Stimulated activated CD8-positive, alpha-beta memory T cell treated with anti-CD3 and anti-CD28 coated beads, Interleukin-2, amount 100 ng/mL, for 1 hour (primary cell): ENCODE measurements at regions not wholly inside any gene's neighbourhood (a gene's known extent, or its start where the extent isn't known, plus 50 kb on each side); places are given as distances from the start of the nearest gene placed in this dataset.

Experiments used
- DNase-seq, 2 donors: peaks; one replicate each; pipeline ENCODE4 v3.0.0-alpha.2; 2020; ENCODE audit warnings: low read depth in 2 of 2

DNA sequence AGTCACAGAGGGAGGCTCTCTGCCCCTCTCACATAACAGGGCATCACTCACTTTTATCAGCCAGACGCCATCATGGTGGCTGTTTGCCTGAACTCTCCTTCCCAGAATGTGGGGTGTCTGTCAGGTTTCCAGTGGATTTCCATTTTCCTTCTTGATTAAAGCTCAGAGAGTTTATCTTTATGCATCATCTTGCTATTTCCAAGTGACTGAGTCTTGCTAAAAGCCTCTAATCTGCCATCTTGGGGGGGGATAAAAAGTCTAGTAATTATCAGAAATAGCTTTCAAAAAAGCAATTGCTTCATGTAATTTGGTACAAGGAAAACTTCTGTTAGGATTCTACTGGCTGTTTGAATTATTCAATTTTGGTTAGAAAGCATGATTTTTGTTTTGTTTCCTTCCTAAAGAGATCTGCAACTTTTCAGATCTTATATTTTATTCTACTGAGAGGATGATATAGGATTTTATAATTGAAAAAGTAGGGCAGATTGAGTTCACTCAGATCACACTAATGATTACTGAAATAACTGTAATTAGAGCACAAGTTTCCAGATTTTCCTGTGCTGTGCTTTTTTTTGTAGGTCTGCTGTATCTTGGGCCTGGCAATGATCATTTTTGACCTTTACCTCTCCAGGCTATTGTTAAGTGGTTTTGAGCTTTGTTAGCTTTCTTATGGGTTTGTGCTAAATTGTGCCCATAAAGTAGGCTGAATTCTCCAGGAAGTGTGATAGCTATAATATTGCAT is 661.5 kb downstream of the TLE4 start:
- DNase-seq = no peak

DNA sequence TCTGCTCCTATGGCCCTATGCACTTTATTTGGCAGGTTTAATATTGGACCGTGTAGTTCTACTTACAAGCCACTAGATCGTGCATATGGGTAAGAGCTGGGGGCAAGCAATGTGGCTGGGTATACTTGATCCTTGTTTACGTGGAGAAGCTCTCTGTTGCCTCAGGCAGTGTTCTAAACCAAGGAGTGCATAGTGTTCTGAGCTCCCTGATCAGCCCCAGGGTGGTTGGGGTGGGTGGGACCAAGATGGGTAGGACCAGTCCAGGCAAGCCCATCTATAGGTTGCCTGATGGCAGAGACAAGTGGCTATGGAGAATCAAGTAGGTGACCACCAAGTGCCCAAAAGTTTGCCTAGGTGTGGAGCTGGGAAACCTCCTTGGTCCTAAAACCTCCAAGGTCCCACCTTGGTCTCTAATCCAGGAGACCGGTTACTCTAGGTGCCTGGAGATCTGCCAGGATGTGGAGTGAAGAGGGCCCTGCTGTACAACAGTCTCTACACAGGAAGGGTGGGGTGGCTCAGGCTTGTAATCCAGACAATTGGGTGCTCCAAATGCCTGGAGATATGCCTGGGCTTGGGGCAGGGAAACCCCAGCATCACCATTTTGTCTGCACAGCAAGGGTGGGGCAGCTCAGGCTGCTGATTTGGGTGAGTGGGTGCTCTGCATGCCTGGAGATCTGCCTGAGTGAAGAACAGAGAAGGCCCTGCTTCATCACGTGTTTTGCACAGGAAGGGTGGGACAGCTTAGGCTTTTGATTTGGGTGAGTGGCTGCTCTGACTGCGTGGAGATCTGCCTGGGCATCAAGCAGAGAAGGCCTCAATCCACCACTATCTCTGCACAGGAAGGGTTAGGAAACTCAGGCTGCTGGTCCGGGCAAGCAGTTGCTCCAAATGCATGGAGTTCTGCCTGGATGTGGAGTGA is 659.8 kb downstream of the TLE4 start:
- no peak for DNase-seq

DNA sequence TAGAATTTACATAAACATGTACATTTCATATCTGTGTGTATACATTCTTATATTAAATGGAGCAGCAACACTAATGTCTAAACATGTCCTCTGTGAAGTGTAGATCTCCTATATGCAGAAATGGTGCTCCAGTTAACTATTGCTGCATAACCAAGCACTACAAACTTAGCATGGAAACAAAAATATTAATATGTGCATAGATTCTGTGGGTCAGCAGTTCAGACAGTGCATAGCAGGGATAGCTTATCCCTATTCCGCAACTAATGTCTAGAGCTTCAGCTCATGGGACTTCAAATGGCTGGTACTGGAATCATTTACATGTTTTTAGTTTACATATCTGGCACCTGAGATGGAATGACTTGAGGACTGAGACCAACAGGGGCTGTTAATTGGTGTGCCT is 652.1 kb downstream of the TLE4 start:
- DNase-seq = no peak

- DNase-seq = no peak
Observed at GRCh38 chr9:80222466-80223169, 650.9 kb downstream of the TLE4 start.

GRCh38 chr9:80218328-80218727 is 646.6 kb downstream of the TLE4 start:
- DNase-seq = no peak

- no peak for DNase-seq
Observed at GRCh38 chr9:80213613-80214012, 641.8 kb downstream of the TLE4 start.

GRCh38 chr9:80208696-80209095 is 636.9 kb downstream of the TLE4 start:
- DNase-seq = no peak

- DNase-seq = no peak
Observed at GRCh38 chr9:80204054-80204453, 632.3 kb downstream of the TLE4 start.

GRCh38 chr9:80197661-80198060 is 625.9 kb downstream of the TLE4 start:
- no peak for DNase-seq

DNA sequence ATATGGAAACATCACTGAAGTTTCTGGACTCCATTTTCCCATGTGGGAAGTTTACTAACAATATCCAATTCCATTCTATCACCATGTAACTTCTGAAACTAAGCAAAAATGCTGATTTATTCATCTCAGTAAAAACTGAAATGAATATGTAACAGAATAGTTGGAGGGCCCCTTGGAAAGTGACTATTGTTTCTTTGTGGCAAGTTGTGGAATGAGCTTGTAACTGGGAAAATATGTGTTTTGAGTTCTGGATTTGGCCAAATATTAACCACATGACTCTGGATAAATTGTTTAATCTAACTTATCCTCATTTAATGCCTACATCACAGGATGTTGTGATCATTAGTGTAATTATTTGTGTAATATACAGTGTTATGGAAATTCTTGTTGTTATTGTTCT is 619.3 kb downstream of the TLE4 start:
- no peak for DNase-seq

DNA sequence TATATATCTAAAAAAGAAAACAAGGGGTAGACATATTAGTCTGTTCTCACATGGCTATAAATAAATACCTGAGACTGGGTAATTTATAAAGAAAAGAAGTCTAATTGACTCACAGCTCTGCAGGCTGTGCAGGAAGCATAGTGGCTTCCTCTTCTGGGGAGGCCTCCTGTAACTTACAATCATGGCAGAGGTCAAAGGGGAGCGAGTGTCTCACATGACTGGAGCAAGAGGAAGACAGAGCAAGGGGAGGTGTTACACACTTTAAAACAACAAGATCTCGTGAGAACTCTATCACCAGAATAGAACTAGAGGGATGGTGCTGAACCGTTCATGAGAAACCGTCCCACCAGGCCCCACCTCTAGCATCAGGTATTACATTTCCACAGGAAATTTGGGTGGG is 616.8 kb downstream of the TLE4 start:
- DNase-seq = no peak

GRCh38 chr9:80185112-80185738 is 613.5 kb downstream of the TLE4 start:
- DNase-seq = no peak

GRCh38 chr9:80177949-80178480 is 606.2 kb downstream of the TLE4 start:
- DNase-seq = no peak

DNA sequence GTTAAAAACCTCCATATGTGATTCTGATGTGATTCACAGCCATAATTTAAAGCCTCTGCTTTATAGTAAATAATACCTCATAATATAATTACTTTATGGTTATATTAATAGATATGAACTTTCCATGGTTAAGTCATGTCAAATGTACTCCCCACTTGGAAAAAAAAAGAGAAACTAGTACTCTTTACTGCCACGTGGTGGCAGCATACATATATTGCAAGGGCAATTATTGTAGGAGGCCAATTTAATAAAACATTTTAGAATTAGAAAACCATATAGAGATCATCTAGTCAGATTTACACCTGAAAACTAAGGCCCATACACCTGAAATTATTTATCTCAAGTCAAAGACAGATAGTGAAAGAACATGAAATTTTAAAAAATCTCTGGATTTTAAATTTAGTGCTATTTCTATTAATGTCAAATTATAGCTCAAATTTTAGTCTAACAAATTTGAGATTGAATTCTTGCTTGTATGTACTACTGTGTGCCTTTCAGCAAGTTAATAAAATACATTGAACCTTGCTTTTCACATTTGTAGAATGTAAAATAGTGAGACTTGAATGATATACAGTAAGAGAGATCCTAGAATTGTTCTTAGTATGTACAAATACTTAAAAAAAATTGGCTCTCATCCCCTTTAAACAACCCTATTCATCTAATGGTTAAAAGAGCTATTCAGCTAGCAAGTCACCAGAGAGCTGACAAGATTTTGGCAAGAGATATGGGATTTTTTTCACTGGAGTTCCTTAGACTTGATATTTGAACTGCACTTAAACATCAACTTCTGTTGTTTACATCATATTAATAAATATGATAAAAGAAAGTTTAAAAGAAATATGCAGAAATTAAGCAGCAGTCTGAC is 603.8 kb downstream of the TLE4 start:
- DNase-seq = no peak

GRCh38 chr9:80163889-80164288 is 592.1 kb downstream of the TLE4 start:
- DNase-seq = no peak

DNA sequence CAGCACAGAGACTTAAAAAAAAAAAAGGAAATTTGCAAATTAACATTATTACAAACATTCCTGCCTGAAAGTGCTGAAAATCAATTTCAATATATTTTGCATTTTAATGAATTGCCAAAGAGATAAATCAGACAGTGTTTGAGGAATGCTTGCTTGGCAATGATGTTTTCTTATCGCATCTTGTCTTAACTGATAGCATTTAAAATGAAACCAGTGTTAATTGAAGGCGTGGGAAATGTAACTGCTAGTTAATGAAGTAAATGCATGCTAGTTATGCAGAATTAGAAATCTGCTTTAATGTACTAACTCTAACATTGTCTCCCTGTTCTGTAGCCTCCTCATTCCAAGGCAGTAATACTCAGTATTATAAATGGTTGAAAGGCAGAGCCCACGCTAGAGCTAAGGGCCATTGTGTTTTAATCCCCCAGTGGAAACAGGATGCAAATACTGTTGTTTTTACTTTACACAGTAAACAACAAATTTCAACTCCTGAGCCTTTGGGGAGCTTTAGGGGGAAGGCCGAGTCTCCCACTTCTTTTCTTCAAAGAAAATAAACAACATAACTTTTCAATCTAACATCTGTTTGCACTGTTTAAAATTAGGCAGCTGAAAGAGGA is 586.9 kb downstream of the TLE4 start:
- DNase-seq = no peak

DNA sequence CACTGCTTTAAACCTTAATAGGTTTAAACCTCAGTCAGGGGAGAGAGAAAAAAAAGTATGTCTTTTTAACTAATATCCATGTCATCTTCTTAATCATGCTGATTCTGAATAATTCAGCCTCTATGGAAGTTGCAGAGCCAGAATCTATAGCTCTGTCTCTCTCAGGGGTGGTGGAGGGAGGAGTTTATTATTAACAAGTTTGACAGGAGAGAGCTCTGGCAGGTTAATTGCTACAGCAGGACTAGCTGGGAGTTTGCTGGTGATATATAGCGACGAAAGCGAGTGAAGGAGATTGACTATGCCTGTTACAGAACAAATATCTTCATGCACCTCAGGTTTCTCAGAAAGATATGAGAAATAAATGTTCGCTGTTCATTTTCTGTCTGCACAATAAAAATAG is 586.4 kb downstream of the TLE4 start:
- no peak for DNase-seq

DNA sequence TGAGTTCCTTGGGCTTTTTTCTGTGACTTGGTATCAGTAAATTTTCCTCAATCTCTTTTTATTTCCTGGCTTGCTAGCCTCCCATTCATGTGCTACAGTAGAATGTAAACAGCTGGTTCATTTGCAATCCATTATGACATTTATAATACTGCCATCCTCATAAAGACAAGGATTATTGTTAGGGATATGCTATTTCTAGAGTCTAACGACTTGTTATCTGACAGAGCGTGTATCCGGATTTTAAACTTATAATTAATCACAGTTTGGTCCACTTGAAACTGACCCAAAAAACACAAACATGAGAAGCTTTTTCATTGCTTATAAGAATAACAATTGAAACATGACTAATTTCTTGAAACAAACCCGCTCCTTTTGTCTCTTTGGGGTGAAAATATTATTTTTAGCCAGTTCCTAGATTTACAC is 585.8 kb downstream of the TLE4 start:
- DNase-seq = no peak

- DNase-seq = no peak
Observed at GRCh38 chr9:80156756-80157472, 585.1 kb downstream of the TLE4 start.

- DNase-seq = no peak
Observed at GRCh38 chr9:80156262-80156661, 584.5 kb downstream of the TLE4 start.
